Retinal pigment epithelial cell (primary cell): ENCODE measurements at regions not wholly inside any gene's neighbourhood (a gene's known extent, or its start where the extent isn't known, plus 50 kb on each side); places are given as distances from the start of the nearest gene placed in this dataset.

ENCODE experiments used
- DNase-seq: peaks from one replicate; pipeline ENCODE4 v3.0.0-alpha.2; 2010; ENCODE audit warnings: low read depth
- H3K4me3 ChIP-seq: 2 replicates; pipeline ENCODE4 v1.5.1; 2011; ENCODE audit warnings: mild to moderate bottlenecking, low read length, control low read depth, moderate library complexity
- TF ChIP-seq, protein P1 (sequence below): conservative IDR thresholded peaks from 2 replicates; pipeline ENCODE4 v1.5.1; 2011; ENCODE audit warnings: low read depth, low read length, control low read depth, inconsistent platforms

DNA sequence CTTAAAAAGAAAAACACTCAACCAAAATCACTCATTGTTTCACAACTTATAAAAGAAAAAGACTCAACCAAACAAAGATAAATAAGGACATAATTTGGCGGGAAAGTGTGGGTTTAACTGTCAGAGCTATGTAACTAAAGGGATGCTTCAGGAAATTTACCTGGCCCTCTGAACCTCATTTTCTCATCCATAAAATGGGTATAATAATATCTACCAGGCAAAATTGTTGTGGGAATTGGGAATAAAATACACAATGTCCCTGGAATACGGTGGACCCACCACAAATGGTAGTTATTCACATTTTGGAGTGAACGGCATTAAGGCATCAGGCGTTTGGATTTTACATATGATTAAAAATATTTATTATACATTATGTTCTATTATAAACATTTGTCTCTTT, 228.5 kb upstream of the ANKRD55 start:
- no peak overlapping the region for H3K4me3 ChIP-seq
- TF ChIP-seq, protein P1, sequence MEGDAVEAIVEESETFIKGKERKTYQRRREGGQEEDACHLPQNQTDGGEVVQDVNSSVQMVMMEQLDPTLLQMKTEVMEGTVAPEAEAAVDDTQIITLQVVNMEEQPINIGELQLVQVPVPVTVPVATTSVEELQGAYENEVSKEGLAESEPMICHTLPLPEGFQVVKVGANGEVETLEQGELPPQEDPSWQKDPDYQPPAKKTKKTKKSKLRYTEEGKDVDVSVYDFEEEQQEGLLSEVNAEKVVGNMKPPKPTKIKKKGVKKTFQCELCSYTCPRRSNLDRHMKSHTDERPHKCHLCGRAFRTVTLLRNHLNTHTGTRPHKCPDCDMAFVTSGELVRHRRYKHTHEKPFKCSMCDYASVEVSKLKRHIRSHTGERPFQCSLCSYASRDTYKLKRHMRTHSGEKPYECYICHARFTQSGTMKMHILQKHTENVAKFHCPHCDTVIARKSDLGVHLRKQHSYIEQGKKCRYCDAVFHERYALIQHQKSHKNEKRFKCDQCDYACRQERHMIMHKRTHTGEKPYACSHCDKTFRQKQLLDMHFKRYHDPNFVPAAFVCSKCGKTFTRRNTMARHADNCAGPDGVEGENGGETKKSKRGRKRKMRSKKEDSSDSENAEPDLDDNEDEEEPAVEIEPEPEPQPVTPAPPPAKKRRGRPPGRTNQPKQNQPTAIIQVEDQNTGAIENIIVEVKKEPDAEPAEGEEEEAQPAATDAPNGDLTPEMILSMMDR = no peak
- no peak for DNase-seq

DNA sequence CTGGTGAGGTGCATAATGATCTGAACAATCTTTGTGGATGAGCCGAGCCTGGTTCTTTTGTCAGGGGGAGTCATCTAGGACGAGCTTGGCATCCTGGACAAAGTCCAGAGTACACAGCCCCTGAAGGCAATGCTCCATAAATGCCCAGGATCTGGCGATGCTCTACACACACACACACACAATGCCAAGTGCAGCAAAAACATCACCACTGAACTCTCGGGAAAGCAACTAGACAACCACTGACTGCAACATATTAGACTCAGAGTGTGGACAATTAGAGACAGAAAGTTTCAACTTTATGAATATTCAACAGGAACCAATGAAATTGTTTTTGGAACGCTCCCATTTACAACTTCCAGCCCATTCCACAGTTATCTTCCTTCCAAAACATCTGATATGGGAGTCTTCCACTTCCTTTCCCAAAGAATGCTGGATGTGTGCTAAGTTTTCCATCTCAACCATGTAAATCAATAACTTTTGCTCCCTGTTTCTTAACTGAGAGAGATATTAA, 227.6 kb upstream of the ANKRD55 start:
- DNase-seq = no peak
- TF ChIP-seq, protein P1 = no peak
- no peak overlapping the region for H3K4me3 ChIP-seq

DNA sequence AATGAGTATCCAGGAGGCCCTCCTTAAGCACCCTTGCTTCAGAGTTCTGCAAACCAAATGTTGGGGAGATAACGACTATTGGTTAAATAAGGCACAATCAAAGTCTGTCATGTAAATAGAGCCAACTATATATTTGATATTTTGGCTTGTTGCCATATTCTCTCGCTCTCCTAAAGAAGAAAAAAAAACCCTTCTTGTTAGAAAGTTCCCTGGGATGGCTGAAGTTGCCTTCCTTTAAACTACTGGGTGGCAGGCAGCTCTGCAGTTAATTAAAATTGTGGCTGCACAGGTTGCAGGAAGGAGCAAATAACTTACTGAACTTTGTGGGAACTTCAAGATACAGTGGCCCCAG, 227.0 kb upstream of the ANKRD55 start:
- H3K4me3 ChIP-seq = no peak overlapping the region
- no peak for DNase-seq
- TF ChIP-seq, protein P1 = no peak

DNA sequence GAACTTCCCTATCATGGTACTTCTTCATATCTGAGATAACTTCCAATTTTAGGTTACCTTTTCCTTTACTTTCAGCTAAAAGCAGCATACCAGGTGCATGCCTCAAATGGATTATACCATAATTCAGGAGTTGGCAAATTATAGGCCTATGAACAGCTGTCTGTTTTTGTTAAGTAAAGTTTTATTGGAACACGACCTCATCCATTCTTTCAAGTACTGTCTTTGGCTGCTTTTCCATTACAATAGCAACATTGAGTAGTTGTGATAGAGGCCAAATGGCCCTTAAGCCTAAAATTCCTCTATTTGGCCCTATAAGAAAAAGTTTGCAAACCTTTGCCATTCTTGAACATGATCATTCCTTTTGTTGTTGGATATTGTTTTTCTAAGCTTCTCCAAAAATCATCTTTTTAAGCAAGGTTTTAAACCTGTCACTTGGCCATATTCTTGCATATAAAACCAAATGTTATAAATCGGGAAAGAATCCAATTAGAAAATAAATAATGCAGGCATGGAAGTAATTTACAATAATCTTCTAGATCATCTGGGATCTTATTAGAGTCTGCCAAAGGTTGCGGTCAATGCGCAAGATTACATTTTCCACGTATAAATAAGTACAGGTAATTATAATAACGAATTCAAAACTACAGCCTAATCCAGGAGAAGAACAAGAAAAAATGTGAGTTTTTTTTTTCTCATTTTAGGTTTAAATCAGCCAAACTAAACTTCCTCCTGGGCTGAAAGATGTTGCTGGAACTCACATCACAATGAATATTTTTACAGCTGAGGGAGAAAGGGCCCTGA, 226.5 kb upstream of the ANKRD55 start:
- no peak for DNase-seq
- TF ChIP-seq, protein P1 = no peak

DNA sequence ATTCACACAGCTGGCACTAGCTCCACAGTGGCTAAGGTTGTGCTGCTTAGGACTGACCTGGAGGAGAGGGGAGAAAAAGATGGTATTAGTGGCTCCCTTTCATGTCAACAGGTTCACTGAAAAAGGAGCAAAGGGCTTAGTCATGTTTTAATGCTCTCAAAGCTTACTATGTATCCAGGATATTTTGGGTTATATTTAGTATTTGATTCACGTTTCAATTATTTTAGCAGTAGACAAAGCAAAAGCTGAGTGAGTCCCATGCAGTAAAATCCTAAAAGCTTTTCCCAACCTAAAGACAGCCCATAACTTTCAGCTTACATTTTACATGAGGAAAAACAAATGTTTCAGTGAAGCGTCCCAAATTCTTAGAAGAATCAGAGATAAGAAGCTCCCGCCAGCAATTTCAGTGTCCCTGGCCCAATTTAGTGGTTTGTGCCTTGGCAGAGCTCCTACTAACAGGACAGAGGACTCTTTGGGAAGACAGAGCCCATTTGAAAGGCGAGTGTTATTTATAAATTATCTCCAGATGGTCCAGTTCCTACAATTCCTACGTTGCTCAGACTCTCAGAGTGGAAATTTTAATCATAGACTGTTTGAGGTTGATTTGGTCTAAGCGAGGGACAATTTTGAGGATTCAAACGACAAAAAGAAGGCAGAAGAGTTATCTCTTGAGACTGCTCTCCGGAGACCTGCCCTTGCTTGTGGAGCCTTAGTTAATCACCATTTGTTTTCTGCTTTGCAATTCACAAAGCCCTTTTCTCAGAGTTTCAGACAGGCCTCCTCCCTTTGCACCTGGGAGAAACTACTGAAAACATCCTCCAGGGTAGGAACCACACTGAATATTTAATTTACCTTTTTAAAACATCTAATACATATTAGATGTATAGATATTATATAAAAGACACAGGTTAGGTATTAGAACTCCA, 225.0 kb upstream of the ANKRD55 start:
- no peak for DNase-seq
- TF ChIP-seq, protein P1 = no peak

More for the DNA sequence above, 226.5 kb upstream of the ANKRD55 start:
- no peak overlapping the region for H3K4me3 ChIP-seq

DNA sequence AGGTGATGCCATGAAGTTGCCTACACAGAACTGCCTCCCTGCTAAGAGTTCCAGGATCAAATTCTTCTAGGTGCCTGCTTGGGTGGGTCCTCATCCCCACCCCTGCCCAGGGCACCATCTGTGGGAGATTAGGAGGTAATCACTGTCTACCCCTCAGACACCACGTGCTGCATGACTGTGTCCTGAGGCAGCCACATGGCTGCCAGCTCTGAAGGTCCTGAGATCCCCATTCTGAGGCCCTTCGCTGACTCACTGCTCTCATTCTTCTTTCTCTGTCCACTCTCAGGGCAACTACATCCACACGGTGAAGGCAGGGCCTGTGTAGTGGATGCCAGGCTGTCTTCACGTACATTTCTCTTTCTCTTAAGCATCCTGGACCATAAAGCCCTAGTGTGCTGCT, 222.9 kb upstream of the ANKRD55 start:
- no peak for DNase-seq
- no peak overlapping the region for H3K4me3 ChIP-seq
- TF ChIP-seq, protein P1 = no peak

More for the DNA sequence above, 225.0 kb upstream of the ANKRD55 start:
- H3K4me3 ChIP-seq = no peak overlapping the region
